ENCODE measurements at regions not wholly inside any gene's neighbourhood (a gene's known extent, or its start where the extent isn't known, plus 50 kb on each side); places are given as distances from the start of the nearest gene placed in this dataset.

GRCh38 chr3:134082582-134082981 lies 52.9 kb upstream of the SLCO2A1 start:
- ATAC-seq = no peak
- TF ChIP-seq CREB5 (CRISPR knock-in tag; IDR thresholded peaks at IDR 0.05; ENCODE audit: low read depth) = no peak
- TF ChIP-seq CSRNP3 (CRISPR knock-in tag; IDR thresholded peaks at IDR 0.05) = no peak
- TF ChIP-seq ARNTL (CRISPR knock-in tag; IDR thresholded peaks at IDR 0.05; ENCODE audit: borderline replicate concordance, low read depth) = no peak
- TF ChIP-seq TSHZ2 (CRISPR knock-in tag; IDR thresholded peaks at IDR 0.05) = no peak
- no peak for TF ChIP-seq CSDC2 (CRISPR knock-in tag; IDR thresholded peaks at IDR 0.05)
- TF ChIP-seq RARB (CRISPR knock-in tag; IDR thresholded peaks at IDR 0.05) = no peak
- no peak for TF ChIP-seq ZNF70 (CRISPR knock-in tag; IDR thresholded peaks at IDR 0.05)
- TF ChIP-seq TCF4 (CRISPR knock-in tag; IDR thresholded peaks at IDR 0.05; ENCODE audit: borderline replicate concordance) = no peak
- TF ChIP-seq OSR1 (CRISPR knock-in tag; IDR thresholded peaks at IDR 0.05) = no peak
- TF ChIP-seq ZNF8 (CRISPR knock-in tag; IDR thresholded peaks at IDR 0.05) = no peak
- no peak for TF ChIP-seq ZC3H10 (CRISPR knock-in tag; IDR thresholded peaks at IDR 0.05)

GRCh38 chr3:134081211-134081610 lies 51.5 kb upstream of the SLCO2A1 start:
- TF ChIP-seq RARB (CRISPR knock-in tag; IDR thresholded peaks at IDR 0.05) (no peak), ISL1 (CRISPR knock-in tag; IDR thresholded peaks at IDR 0.05) (no peak), PATZ1 (CRISPR knock-in tag; IDR thresholded peaks at IDR 0.05; ENCODE audit: borderline replicate concordance) (no peak), POU6F1 (CRISPR knock-in tag; IDR thresholded peaks at IDR 0.05; ENCODE audit: borderline replicate concordance, low read depth) (no peak), ZNF565 (CRISPR knock-in tag; conservative IDR thresholded peaks at IDR 0.05; ENCODE audit: low read depth) (no peak), TSHZ2 (CRISPR knock-in tag; IDR thresholded peaks at IDR 0.05) (no peak), ARNTL (CRISPR knock-in tag; IDR thresholded peaks at IDR 0.05; ENCODE audit: borderline replicate concordance, low read depth) (no peak), ZFP3 (CRISPR knock-in tag; IDR thresholded peaks at IDR 0.05) (no peak), ZC3H10 (CRISPR knock-in tag; IDR thresholded peaks at IDR 0.05) (no peak), GLIS3 (CRISPR knock-in tag; IDR thresholded peaks at IDR 0.05) (no peak), OSR1 (CRISPR knock-in tag; IDR thresholded peaks at IDR 0.05) (no peak), CSDC2 (CRISPR knock-in tag; IDR thresholded peaks at IDR 0.05) (no peak)
- ATAC-seq = no peak

- TF ChIP-seq SNAI2 (CRISPR knock-in tag; IDR thresholded peaks at IDR 0.05) = no peak
- TF ChIP-seq PATZ1 (CRISPR knock-in tag; IDR thresholded peaks at IDR 0.05; ENCODE audit: borderline replicate concordance) = no peak
- no peak for TF ChIP-seq CREB5 (CRISPR knock-in tag; IDR thresholded peaks at IDR 0.05; ENCODE audit: low read depth)
- no peak for TF ChIP-seq CSRNP3 (CRISPR knock-in tag; IDR thresholded peaks at IDR 0.05)
- no peak for TF ChIP-seq TOX (CRISPR knock-in tag; IDR thresholded peaks at IDR 0.05; ENCODE audit: borderline replicate concordance)
- TF ChIP-seq CSDC2 (CRISPR knock-in tag; IDR thresholded peaks at IDR 0.05) = no peak
- TF ChIP-seq ISL1 (CRISPR knock-in tag; IDR thresholded peaks at IDR 0.05) = no peak
- no peak for ATAC-seq
Measured at GRCh38 chr3:134080761-134081160, 51.0 kb upstream of the SLCO2A1 start.

Measured in SK-N-SH treated with all-trans-retinoic acid at 6 μM for 48 hours (cell line).